ENCODE measurements at regions not wholly inside any gene's neighbourhood (a gene's known extent, or its start where the extent isn't known, plus 50 kb on each side); places are given as distances from the start of the nearest gene placed in this dataset.
A peak's percentile ranks its signal among the peaks of the same experiment; 100 is the strongest.
"Not testable (repeated sequence)": the region's sequence is repeated elsewhere in the genome, so short reads cannot be mapped to it uniquely, and the experiment has no call there.

DNA sequence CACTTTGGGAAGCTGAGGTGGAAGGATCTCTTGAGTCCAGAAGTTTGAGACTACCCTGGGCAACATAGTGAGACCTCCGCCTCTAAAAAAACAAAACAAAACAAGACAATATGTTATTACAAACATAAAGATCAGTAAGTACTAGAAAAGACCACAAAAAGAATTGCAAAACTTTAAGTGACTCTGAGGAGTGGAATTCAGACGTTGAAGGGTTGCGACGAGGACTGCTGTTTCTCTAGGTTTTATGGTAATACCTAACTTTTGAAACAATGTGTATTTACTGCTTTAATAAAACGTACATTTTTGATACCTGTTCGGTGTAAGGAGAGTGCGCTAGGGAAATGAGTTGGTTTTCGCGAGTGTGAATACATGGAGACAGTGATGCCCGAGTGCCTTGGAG lies 250.4 kb downstream of the GATA3 start:
- Mint-ChIP-seq H3K36me3 (no peaks in the 10 kb centered on the region), H3K27ac (no peak overlapping the region), H3K9me3 (peaks cover 0 to 4% of the 10 kb centered on the region in 2 donors)
- ATAC-seq, result no peak
- no peak for DNase-seq (ENCODE audit: low spot score in 2 of 2)

DNA sequence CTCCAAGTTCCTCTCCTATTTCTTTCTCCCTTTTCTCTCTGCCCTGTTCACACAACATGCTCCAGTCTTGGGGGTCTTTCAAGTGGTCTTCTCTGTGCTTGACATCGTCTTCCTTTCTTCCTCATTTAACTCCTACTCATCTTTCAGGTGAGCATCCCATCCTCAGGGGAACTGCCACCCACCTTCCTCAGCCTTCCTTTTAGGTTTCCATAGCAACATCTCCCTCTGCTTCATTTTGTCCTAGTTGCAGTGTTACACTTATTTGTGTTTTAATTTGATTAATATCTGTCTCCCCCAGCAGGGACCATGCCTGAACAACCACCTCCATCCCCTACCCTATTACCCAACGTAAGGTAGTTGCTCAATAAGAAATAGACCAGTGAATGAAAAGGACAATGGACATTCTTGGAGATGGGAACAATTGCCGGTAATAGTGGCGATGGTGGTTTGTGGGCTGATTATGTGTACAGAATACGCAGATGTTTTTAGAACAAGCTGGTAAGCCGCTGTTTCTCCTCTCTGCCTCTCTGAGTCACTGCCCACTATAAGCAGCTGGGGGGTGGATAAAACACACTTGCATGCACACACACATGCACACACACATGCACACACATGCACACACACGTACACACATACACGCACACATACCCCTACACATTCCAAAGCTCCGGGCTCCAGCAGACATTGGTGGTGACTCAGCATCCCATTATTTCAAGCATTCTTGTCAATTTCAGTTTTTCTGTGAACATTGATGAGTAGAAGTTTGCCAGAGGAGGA lies 251.6 kb downstream of the GATA3 start:
- H3K36me3 Mint-ChIP-seq, result no peaks in the 10 kb centered on the region
- H3K27ac Mint-ChIP-seq, result no peak overlapping the region

DNA sequence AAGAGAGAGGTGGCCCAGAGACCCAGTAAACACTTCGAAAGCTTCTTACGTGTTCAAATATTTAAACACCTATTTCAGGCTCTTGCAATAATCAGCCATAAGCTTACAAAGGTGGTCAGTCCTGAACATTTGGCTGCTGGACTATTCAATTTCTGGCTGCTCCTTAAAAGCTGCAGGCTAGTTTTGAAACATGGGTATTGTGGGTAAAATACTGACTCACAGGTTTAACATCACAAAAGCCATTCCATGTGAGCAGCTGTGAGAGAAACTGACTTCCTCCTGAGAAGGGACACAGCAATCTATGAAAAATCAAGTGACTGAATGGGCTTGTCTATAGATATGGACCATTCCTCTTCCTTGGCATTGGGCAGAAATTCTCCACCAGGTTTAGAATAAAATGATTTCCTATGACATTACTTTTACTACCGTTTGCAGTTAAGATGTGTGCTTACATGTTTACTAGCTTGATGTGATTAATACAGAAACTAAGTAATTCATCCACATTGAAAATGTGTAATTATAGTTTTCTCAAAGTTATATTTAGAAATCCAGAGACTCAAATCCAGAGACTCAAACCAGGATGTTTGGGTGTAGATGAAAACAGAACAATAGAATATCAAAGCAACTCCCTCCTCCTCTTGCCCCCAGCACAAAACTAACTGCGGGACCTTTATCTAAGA lies 252.3 kb downstream of the GATA3 start:
- peaks cover 0 to 4% of the 10 kb centered on the region in 2 donors for H3K9me3 Mint-ChIP-seq
- no peaks in the 10 kb centered on the region for H3K36me3 Mint-ChIP-seq
- DNase-seq (ENCODE audit: low spot score in 2 of 2), result no peak
- H3K27ac Mint-ChIP-seq, result no peak overlapping the region
- ATAC-seq, result peak; percentile 18 to 70

More for the DNA sequence above, 251.6 kb downstream of the GATA3 start:
- DNase-seq (ENCODE audit: low spot score in 2 of 2) (no peak), ATAC-seq (no peak)
- H3K9me3 Mint-ChIP-seq, result peaks cover 0 to 4% of the 10 kb centered on the region in 2 donors

DNA sequence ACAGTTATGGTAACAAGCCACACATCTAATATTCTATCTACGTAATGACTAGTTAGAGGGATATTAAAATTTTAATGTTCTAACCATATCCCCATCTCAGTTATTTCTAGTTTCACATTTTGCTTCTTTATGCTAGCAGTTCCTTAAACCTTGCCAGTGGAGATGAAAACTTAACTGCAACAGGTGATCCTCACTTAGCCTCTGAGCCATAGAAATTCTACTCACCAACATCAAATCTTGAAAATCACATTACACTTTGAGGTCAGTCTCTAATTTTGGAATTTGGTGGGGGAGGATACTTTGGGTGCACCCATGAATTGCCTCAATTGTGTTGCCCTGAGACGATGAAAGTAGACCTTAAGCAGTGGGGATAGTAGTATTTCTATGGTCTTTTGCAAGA lies 256.4 kb downstream of the GATA3 start:
- ATAC-seq, result no peak
- Mint-ChIP-seq H3K27ac (no peak overlapping the region), H3K9me3 (peaks cover 7 to 10% of the 10 kb centered on the region in 2 donors), H3K36me3 (peaks cover under 1 to 9% of the 10 kb centered on the region in 2 donors)
- DNase-seq (ENCODE audit: low spot score in 2 of 2), result no peak

DNA sequence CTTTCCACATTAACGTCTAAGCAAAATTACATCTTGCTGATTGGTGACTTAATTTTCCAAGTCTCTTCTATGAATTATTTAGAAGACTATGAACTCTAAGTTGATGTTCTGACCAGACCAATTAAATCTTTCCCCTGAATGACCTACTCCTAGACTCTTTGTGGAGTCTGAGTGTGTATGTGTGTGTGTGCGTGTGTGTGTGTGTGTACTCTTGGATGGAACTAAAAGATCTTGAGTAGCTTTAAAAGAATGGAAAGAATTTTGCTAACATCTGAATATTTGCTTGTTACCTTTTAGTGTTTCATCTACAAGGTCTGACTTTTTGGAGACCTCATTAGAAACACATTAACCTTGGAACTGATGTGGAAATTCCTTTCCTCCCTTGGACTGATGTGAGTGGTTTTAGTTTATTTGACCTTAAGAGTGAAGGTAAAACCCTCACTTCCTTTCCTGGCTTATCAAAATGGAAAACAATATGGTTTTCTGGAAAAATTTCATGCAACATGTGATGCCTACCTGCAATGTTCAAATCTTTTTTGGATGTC lies 257.1 kb downstream of the GATA3 start:
- H3K9me3 Mint-ChIP-seq, result peaks cover 7 to 13% of the 10 kb centered on the region in 2 donors
- DNase-seq (ENCODE audit: low spot score in 2 of 2) (no peak), ATAC-seq (no peak)
- no peak overlapping the region for H3K27ac Mint-ChIP-seq
- peaks cover 7 to 9% of the 10 kb centered on the region in 2 donors for H3K36me3 Mint-ChIP-seq

- ATAC-seq, result peak; percentile 42 to 55
- Mint-ChIP-seq H3K9me3 (peaks cover 7 to 15% of the 10 kb centered on the region in 2 donors), H3K36me3 (peaks cover 9 to 11% of the 10 kb centered on the region in 2 donors), H3K27ac (no peak overlapping the region)
- DNase-seq (ENCODE audit: low spot score in 2 of 2), result no peak
Observed at GRCh38 chr10:8312079-8312478, 257.6 kb downstream of the GATA3 start.

DNA sequence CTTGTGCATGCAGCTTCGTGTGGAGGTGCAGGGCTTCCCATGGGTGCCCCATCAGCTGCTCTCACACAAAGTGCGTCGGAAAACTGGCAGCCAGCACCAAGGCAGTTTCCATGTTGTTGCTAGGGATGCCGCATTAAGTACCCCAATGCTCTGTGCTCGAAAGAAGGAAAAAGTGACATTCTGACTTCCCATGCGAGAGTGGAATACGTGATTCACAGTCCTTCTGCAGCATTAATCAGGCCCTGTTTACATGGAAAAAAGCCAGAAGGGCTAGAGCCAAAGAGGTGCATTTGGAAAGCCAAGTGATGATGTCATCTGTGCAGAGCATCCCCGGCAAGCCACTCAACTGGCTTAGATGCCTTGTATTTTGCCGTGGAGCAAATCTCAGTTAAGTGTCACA lies 258.3 kb downstream of the GATA3 start:
- Mint-ChIP-seq H3K36me3 (peaks cover 9 to 11% of the 10 kb centered on the region in 2 donors), H3K9me3 (peaks cover 7 to 15% of the 10 kb centered on the region in 2 donors), H3K27ac (peak overlapping the region in 1 of 2 donors; percentile 59)
- DNase-seq (ENCODE audit: low spot score in 2 of 2) (no peak), ATAC-seq (no peak)

- no peak for DNase-seq (ENCODE audit: low spot score in 2 of 2)
- H3K27ac Mint-ChIP-seq, result no peak overlapping the region
- no peak for ATAC-seq
- peaks cover 7 to 15% of the 10 kb centered on the region in 2 donors for H3K9me3 Mint-ChIP-seq
- peaks cover 9 to 11% of the 10 kb centered on the region in 2 donors for H3K36me3 Mint-ChIP-seq
Observed at GRCh38 chr10:8314486-8314885, 260.0 kb downstream of the GATA3 start.

GRCh38 chr10:8315619-8316021 lies 261.1 kb downstream of the GATA3 start:
- Mint-ChIP-seq H3K9me3 (peaks cover 7 to 20% of the 10 kb centered on the region in 2 donors), H3K27ac (peak overlapping the region; percentile 77 to 88), H3K36me3 (peaks cover 17 to 21% of the 10 kb centered on the region in 2 donors)
- ATAC-seq (peak; percentile 83 to 88), DNase-seq (ENCODE audit: low spot score in 2 of 2) (peak in 1 of 2 donors; percentile 14)

GRCh38 chr10:8316284-8316683 lies 261.8 kb downstream of the GATA3 start:
- no peak for DNase-seq (ENCODE audit: low spot score in 2 of 2)

DNA sequence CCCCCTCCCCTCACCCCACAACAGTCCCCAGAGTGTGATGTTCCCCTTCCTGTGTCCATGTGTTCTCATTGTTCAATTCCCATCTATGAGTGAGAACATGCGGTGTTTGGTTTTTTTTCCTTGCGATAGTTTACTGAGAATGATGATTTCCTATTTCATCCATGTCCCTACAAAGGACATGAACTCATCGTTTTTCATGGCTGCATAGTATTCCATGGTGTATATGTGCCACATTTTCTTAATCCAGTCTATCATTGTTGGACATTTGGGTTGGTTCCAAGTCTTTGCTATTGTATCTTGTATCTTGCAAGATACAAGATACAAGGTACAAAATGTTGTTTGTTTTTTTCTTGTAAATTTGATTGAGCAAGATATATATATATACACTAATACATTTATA lies 263.9 kb downstream of the GATA3 start:
- H3K36me3 Mint-ChIP-seq, result peaks cover 16 to 23% of the 10 kb centered on the region in 2 donors
- H3K9me3 Mint-ChIP-seq, result peaks cover 2 to 15% of the 10 kb centered on the region in 2 donors
- not testable (repeated sequence) for H3K27ac Mint-ChIP-seq; ATAC-seq; DNase-seq (ENCODE audit: low spot score in 2 of 2)

More at GRCh38 chr10:8316284-8316683, 261.8 kb downstream of the GATA3 start:
- peak in 1 of 2 donors; percentile 60 for ATAC-seq
- H3K9me3 Mint-ChIP-seq, result peaks cover 7 to 20% of the 10 kb centered on the region in 2 donors
- H3K36me3 Mint-ChIP-seq, result peaks cover 17 to 23% of the 10 kb centered on the region in 2 donors
- H3K27ac Mint-ChIP-seq, result peak overlapping the region; percentile 77 to 88

DNA sequence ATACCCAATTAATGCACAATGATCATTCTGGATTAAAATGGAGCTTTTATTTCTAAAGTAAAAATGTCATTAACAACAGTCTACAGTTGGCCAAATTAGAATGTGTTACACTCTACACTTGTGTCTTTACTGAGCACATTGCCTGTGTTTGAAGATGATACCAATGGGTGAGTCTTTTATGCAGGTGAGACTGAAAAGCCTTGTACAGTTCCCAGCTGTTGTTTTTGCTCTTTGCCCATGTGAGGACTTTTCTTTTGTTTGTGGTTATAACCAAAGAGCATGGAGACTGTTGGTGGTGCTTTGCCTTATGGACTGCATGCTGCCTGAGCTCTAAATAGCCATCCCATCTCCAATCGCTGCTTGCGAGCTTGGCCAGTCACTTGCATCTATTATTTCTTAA lies 264.5 kb downstream of the GATA3 start:
- Mint-ChIP-seq H3K9me3 (peaks cover 0 to 11% of the 10 kb centered on the region in 2 donors), H3K27ac (no peak overlapping the region), H3K36me3 (peaks cover 16 to 23% of the 10 kb centered on the region in 2 donors)
- no peak for DNase-seq (ENCODE audit: low spot score in 2 of 2)
- no peak for ATAC-seq

GRCh38 chr10:8319704-8320103 lies 265.2 kb downstream of the GATA3 start:
- H3K36me3 Mint-ChIP-seq, result peaks cover 16 to 23% of the 10 kb centered on the region in 2 donors
- peaks cover 0 to 11% of the 10 kb centered on the region in 2 donors for H3K9me3 Mint-ChIP-seq
- DNase-seq (ENCODE audit: low spot score in 2 of 2) (no peak), ATAC-seq (no peak)
- H3K27ac Mint-ChIP-seq, result no peak overlapping the region

GRCh38 chr10:8321990-8322389 lies 267.5 kb downstream of the GATA3 start:
- peaks cover 0 to 5% of the 10 kb centered on the region in 2 donors for H3K9me3 Mint-ChIP-seq
- ATAC-seq (no peak), DNase-seq (ENCODE audit: low spot score in 2 of 2) (no peak)
- peaks cover 12 to 16% of the 10 kb centered on the region in 2 donors for H3K36me3 Mint-ChIP-seq
- no peak overlapping the region for H3K27ac Mint-ChIP-seq

- peaks cover 0 to 5% of the 10 kb centered on the region in 2 donors for H3K9me3 Mint-ChIP-seq
- no peak for DNase-seq (ENCODE audit: low spot score in 2 of 2)
- H3K36me3 Mint-ChIP-seq, result peaks cover 12 to 16% of the 10 kb centered on the region in 2 donors
- H3K27ac Mint-ChIP-seq, result no peak overlapping the region
- no peak for ATAC-seq
Observed at GRCh38 chr10:8323428-8324054, 269.1 kb downstream of the GATA3 start.

All from activated naive CD4-positive, alpha-beta T cell treated with anti-CD3 and anti-CD28 coated beads, Interleukin-2, amount 50 U/mL, for 72 hours (primary cell).